Trophoblast cell (in vitro differentiated cells and primary cell): ENCODE measurements at regions not wholly inside any gene's neighbourhood (a gene's known extent, or its start where the extent isn't known, plus 50 kb on each side); places are given as distances from the start of the nearest gene placed in this dataset.
"Not testable (repeated sequence)": the region's sequence is repeated elsewhere in the genome, so short reads cannot be mapped to it uniquely, and the experiment has no call there.

Source experiments
- DNase-seq, 2 donors: peaks; one replicate each; pipeline ENCODE4 v3.0.0-alpha.2; 2016
- H2AFZ ChIP-seq: 2 replicates; pipeline ENCODE4 v1.6.1; 2013; ENCODE audit warnings: low read length, moderate library complexity, mild to moderate bottlenecking; ENCODE audit not compliant: insufficient read depth, poor library complexity
- H2AK5ac ChIP-seq: 2 replicates; pipeline ENCODE4 v1.6.1; 2013; ENCODE audit warnings: mild to moderate bottlenecking, low read length
- H2BK120ac ChIP-seq: 2 replicates; pipeline ENCODE4 v1.6.1; 2013; ENCODE audit warnings: low read length, mild to moderate bottlenecking, moderate library complexity; ENCODE audit not compliant: insufficient read depth, poor library complexity
- H2BK12ac ChIP-seq: 2 replicates; pipeline ENCODE4 v1.6.1; 2013; ENCODE audit warnings: mild to moderate bottlenecking, low read length, moderate library complexity
- H2BK5ac ChIP-seq: 2 replicates; pipeline ENCODE4 v1.6.1; 2013; ENCODE audit warnings: low read length, low read depth, moderate library complexity, mild to moderate bottlenecking; ENCODE audit not compliant: poor library complexity
- H3K14ac ChIP-seq: 2 replicates; pipeline ENCODE4 v1.6.1; 2013; ENCODE audit warnings: mild to moderate bottlenecking, low read length
- H3K18ac ChIP-seq: 2 replicates; pipeline ENCODE4 v1.6.1; 2013; ENCODE audit warnings: mild to moderate bottlenecking, low read length
- H3K23ac ChIP-seq: 2 replicates; pipeline ENCODE4 v1.6.1; 2013; ENCODE audit warnings: low read length
- H3K27ac ChIP-seq: 2 replicates; pipeline ENCODE4 v1.5.1; 2013; ENCODE audit warnings: low read depth, mild to moderate bottlenecking, inconsistent platforms, low read length, moderate library complexity
- H3K27me3 ChIP-seq: 2 replicates; pipeline ENCODE4 v1.6.1; 2013; ENCODE audit warnings: inconsistent platforms, mild to moderate bottlenecking, low read length, moderate library complexity; ENCODE audit not compliant: insufficient read depth
- H3K36me3 ChIP-seq, 2 experiments: 1 replicate in 1 of 2; 2 replicates in 1 of 2; pipeline ENCODE4 v1.6.1; 2013; ENCODE audit warnings: low read length in 2 of 2, mild to moderate bottlenecking in 2 of 2, moderate library complexity in 1 of 2; ENCODE audit not compliant: insufficient read depth in 2 of 2, control insufficient read depth in 1 of 2
- H3K4ac ChIP-seq: 2 replicates; pipeline ENCODE4 v1.6.1; 2013; ENCODE audit warnings: low read depth, mild to moderate bottlenecking, low read length, moderate library complexity
- H3K4me1 ChIP-seq, 2 experiments: 1 replicate in 1 of 2; 2 replicates in 1 of 2; pipeline ENCODE4 v1.6.1; 2013; ENCODE audit warnings: low read length in 2 of 2, mild to moderate bottlenecking in 2 of 2, moderate library complexity in 1 of 2; ENCODE audit not compliant: insufficient read depth in 2 of 2, control insufficient read depth in 1 of 2
- H3K4me2 ChIP-seq: 2 replicates; pipeline ENCODE4 v1.6.1; 2013; ENCODE audit warnings: inconsistent platforms, mild to moderate bottlenecking, low read length, moderate library complexity
- H3K4me3 ChIP-seq: 2 replicates; pipeline ENCODE4 v1.5.1; 2013; ENCODE audit warnings: mild to moderate bottlenecking, low read depth, low read length, inconsistent platforms
- H3K79me1 ChIP-seq: one replicate; pipeline ENCODE4 v1.6.1; 2013; ENCODE audit warnings: low read length
- H3K79me2 ChIP-seq: 2 replicates; pipeline ENCODE4 v1.6.1; 2013; ENCODE audit warnings: low read length, mild to moderate bottlenecking; ENCODE audit not compliant: control insufficient read depth, insufficient read depth, poor library complexity
- H3K9ac ChIP-seq: 2 replicates; pipeline ENCODE4 v1.6.1; 2013; ENCODE audit warnings: mild to moderate bottlenecking, low read length
- H3K9me3 ChIP-seq: 2 replicates; pipeline ENCODE4 v1.6.1; 2013; ENCODE audit warnings: low read depth, mild to moderate bottlenecking, control low read depth, inconsistent platforms, low read length; ENCODE audit not compliant: insufficient read depth
- H4K12ac ChIP-seq: 2 replicates; pipeline ENCODE4 v1.6.1; 2013; ENCODE audit warnings: low read depth, mild to moderate bottlenecking, low read length, moderate library complexity
- H4K8ac ChIP-seq: 2 replicates; pipeline ENCODE4 v1.6.1; 2013; ENCODE audit warnings: low read depth, mild to moderate bottlenecking, low read length, moderate library complexity
- H4K91ac ChIP-seq: one replicate; pipeline ENCODE4 v1.6.1; 2013; ENCODE audit warnings: low read depth, mild to moderate bottlenecking, low read length, moderate library complexity
- WGBS: extraction: QIAGEN DNeasy Blood & Tissue Kit; methylation state at CpG from one replicate; pipeline ENCODE4 v1.1.7; 2013; ENCODE audit warnings: missing lambda C conversion rate; ENCODE audit not compliant: insufficient read length, insufficient coverage; ENCODE audit errors: extremely low coverage; 5-methylcytosine and 5-hydroxymethylcytosine counted together

DNA sequence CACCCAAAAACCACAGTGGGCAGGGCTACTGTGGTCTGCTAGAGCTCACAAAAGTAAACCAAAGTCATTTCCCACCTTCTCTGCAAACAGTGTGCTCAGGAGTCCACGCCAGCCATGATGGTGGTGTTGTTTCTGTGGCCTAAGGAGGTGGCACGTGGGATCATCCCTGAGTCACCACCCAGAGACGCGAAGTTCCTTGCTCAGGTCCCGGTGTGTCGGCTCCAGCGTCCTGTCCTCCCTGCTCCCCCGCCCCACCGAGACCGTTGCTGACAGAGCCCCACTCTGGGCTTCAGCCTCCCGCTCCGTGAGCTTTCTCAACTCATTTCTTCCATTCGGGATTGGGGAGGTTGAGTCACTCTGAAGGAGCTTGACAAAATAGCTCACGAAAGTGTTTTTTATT, 118.7 kb downstream of the NPTX2 start:
- Histone ChIP-seq H2BK120ac (no peak overlapping the region), H2AK5ac (no peak overlapping the region), H3K18ac (no peak overlapping the region), H3K9ac (no peak overlapping the region), H3K14ac (no peak overlapping the region), H3K36me3 (no peaks in the 10 kb centered on the region), H2AFZ (no peak overlapping the region), H3K23ac (no peak overlapping the region), H2BK5ac (no peak overlapping the region), H4K12ac (no peak overlapping the region), H3K27me3 (no peaks in the 10 kb centered on the region), H3K4me3 (no peak overlapping the region), H3K79me2 (no peaks in the 10 kb centered on the region), H3K4me1 (no peaks in the 10 kb centered on the region), H3K4me2 (no peak overlapping the region), H4K91ac (no peak overlapping the region), H3K9me3 (no peaks in the 10 kb centered on the region), H4K8ac (no peak overlapping the region), H3K27ac (no peak overlapping the region), H2BK12ac (no peak overlapping the region), H3K79me1 (no peaks in the 10 kb centered on the region), H3K4ac (no peak overlapping the region)
- WGBS = no CpG with 5 or more reads among the region's 14 CpGs
- DNase-seq = no peak

DNA sequence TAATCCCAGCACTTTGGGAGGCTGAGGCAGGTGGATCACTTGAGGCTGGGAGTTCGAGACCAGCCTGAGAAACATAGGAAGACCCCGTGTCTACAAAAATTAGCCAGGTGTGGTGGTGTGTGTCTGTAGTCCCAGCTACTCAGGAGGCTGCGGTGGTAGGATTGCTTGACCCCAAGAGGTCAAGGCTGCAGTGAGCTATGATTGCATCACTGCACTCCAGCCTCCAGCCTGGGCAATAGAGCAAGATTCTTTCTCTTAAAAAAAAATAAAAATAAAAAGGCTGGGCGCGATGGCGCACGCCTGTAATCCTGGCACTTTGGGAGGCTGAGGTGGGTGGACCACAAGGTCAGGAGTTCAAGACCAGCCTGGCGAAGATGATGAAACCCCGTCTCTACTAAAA, 119.4 kb downstream of the NPTX2 start:
- H2BK5ac ChIP-seq, H3K18ac ChIP-seq: not testable (repeated sequence)

DNA sequence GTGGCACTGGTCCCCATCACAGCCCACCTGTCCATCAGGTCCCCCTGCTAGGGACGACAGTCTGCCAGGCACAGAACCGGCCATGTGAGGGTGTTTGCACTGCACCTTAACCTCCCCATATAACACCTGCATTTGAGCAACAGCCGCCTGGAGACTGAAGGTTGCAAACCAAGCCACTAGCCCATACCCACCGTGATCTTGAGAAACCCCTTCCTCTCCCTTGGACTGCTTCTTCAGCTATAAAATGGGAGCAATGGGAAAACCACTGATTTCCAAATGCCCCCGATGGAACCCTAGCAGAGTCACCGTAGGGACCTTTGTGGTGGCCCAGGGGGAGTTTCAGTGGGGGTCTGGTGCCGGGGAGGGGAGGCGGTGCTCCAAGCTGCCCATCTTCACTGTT, 120.1 kb downstream of the NPTX2 start:
- Histone ChIP-seq H3K27me3 (no peaks in the 10 kb centered on the region), H3K4me3 (no peak overlapping the region), H2AK5ac (no peak overlapping the region), H3K14ac (no peak overlapping the region), H3K9ac (no peak overlapping the region), H3K79me2 (no peaks in the 10 kb centered on the region), H3K4me2 (no peak overlapping the region), H4K12ac (no peak overlapping the region), H3K79me1 (no peaks in the 10 kb centered on the region), H3K36me3 (no peaks in the 10 kb centered on the region), H2BK12ac (no peak overlapping the region), H3K23ac (no peak overlapping the region), H2BK5ac (no peak overlapping the region), H3K18ac (no peak overlapping the region), H3K4me1 (no peaks in the 10 kb centered on the region), H3K9me3 (no peaks in the 10 kb centered on the region), H2AFZ (no peak overlapping the region), H4K8ac (no peak overlapping the region), H4K91ac (no peak overlapping the region), H3K27ac (no peak overlapping the region), H3K4ac (no peak overlapping the region), H2BK120ac (no peak overlapping the region)
- DNase-seq = no peak
- no CpG with 5 or more reads among the region's 8 CpGs for WGBS

More for the DNA sequence above, 119.4 kb downstream of the NPTX2 start:
- not testable (repeated sequence) for H3K27me3 ChIP-seq, H3K14ac ChIP-seq, H4K8ac ChIP-seq, H3K79me2 ChIP-seq, H2AK5ac ChIP-seq, H3K4me3 ChIP-seq, H2BK12ac ChIP-seq, H3K4ac ChIP-seq, H3K9ac ChIP-seq, H2BK120ac ChIP-seq, H4K91ac ChIP-seq, H3K23ac ChIP-seq, H3K36me3 ChIP-seq, H2AFZ ChIP-seq, H3K79me1 ChIP-seq, H3K4me1 ChIP-seq, H3K4me2 ChIP-seq, H4K12ac ChIP-seq, H3K27ac ChIP-seq, H3K9me3 ChIP-seq, DNase-seq
- WGBS = no CpG with 5 or more reads among the region's 9 CpGs

GRCh38 chr7:98740643-98741042, 123.6 kb downstream of the NPTX2 start:
- Histone ChIP-seq H2BK12ac (no peak overlapping the region), H3K27ac (no peak overlapping the region), H3K23ac (no peak overlapping the region), H3K14ac (no peak overlapping the region), H3K4me3 (no peak overlapping the region), H3K4me1 (no peaks in the 10 kb centered on the region), H3K36me3 (no peaks in the 10 kb centered on the region), H4K91ac (no peak overlapping the region), H3K27me3 (no peaks in the 10 kb centered on the region), H2AFZ (no peak overlapping the region), H2AK5ac (no peak overlapping the region), H3K9me3 (no peaks in the 10 kb centered on the region), H3K79me2 (no peaks in the 10 kb centered on the region), H3K18ac (no peak overlapping the region), H4K12ac (no peak overlapping the region), H2BK5ac (no peak overlapping the region), H2BK120ac (no peak overlapping the region), H3K4ac (no peak overlapping the region), H4K8ac (no peak overlapping the region), H3K9ac (no peak overlapping the region), H3K79me1 (no peaks in the 10 kb centered on the region), H3K4me2 (no peak overlapping the region)
- WGBS = no CpG with 5 or more reads among the region's 3 CpGs
- DNase-seq = no peak
